DMS53 treated with DMSO at 0.1 percent for 48 hours (cell line): ENCODE measurements at regions not wholly inside any gene's neighbourhood (a gene's known extent, or its start where the extent isn't known, plus 50 kb on each side); places are given as distances from the start of the nearest gene placed in this dataset.
"Not testable (repeated sequence)": the region's sequence is repeated elsewhere in the genome, so short reads cannot be mapped to it uniquely, and the experiment has no call there.

ENCODE experiments used
- DNase-seq: peaks from one replicate; lab custom pipeline; 2025; ENCODE audit not compliant: unreplicated experiment; lab: John Stamatoyannopoulos, UW

DNA sequence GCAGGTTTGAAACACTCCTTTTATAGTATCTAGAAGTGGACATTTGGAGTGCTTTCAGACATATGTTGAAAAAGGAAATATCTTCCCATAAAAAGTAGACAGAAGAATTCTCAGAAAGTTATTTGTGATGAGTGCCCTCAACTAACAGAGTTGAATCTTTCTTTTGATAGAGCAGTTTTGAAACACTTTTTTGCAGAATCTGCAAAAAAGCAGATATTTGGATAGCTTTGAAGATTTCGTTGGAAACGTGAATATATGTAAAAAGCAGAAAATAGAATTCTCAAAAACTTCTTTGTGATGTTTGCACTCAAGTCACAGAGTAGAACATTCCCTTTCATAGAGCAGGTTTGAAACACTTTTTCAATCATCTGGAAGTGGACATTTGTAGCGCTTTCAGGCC is 676.4 kb upstream of the ZNF337 start:
- not testable (repeated sequence) for DNase-seq

DNA sequence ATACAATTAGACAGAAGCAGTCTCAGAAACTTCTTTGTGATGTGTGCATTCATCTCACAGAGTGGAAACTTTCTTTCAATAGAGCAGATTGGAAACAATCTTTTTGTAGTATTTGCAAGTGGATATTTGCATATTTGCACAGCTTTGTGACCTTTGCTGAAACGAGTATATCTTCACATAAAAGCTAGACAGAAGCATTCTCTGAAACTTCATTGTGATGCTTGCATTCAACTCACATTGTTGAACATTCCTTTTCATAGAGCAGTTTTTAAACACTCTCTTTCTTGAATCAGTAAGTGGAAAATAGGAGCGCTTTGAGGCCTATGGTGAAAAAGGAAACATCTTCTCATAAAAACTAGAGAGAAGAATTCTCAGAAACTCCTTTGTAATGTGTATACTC is 657.9 kb upstream of the ZNF337 start:
- no peak for DNase-seq

DNA sequence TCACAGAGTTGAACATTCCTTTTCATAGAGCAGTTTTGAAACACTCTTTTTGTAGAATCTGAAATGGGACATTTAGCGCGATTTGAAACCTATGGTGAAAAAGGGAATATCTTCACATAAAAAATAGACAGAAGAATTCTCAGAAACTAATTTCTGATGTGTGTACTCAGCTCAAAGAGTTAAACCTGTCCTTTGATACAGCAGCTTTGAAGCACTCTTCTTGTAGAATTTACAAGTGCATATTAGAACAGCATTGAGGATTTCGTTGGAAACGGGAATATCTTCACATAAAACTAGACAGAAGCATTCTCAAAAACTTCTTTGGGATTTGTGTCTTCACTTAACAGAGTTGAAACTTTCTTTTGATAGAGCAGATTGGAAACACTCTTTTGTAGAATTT is 650.7 kb upstream of the ZNF337 start:
- no peak for DNase-seq

DNA sequence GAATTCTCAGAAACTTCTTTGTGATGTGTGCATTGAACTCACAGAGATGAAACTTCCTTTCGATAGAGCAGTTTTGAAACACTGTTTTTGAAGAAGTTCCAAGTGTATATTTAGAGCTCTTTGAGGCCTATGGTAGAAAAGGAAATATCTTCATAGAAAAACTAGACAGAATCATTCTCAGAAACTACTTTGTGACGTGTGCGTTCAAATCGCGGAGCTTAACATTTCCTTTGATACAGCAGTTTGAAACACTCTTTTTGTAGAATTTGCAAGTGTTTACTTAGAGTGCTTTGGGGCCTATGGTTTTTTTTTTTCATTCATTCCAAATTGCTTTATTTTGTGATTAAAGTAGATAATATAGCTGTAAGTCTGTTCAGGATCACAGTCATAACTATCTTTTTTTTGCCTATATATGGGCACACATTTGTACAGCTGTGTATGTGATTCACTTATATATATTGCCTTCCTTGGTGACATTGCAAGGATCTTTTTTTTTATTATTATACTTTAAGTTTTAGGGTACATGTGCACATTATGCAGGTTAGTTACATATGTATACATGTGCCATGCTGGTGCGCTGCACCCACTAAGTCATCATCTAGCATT is 643.9 kb upstream of the ZNF337 start:
- DNase-seq = not testable (repeated sequence)

DNA sequence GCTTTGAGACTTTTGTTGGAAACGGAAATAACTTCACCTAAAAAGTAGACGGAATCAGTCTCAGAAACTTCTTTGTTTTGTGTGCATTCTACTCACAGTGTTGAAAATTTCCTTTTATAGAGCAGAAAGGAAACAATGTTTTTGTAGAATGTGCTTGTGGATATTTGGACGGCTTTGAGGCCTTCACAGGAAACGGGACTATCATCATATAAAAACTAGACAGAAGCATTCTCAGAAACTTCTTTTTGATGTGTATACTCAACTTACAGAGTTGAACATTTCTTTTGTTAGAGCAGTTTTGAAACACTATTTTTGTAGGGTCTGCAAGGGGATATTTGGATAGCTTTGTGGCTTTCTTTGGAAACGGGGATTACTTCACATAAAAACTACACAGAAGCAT is 627.5 kb upstream of the ZNF337 start:
- DNase-seq = no peak

DNA sequence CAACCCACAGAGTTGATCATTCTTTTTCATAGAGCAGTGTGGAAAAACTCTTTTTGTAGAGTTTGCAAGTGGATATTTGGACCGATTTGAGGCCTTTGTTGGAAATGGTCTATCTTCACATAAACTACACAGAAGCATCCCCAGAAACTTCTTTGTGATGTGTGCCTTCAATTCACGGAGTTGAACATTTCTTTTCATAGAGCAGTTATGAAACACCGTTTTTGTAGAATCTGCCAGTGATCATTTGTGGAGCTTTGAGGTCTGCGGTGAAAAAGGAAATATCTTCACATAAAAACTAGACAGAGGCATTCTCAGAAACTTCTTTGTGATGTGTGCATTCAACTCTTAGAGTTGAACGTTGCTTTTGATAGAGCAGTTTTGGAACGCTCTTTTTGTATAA is 618.4 kb upstream of the ZNF337 start:
- DNase-seq = no peak

DNA sequence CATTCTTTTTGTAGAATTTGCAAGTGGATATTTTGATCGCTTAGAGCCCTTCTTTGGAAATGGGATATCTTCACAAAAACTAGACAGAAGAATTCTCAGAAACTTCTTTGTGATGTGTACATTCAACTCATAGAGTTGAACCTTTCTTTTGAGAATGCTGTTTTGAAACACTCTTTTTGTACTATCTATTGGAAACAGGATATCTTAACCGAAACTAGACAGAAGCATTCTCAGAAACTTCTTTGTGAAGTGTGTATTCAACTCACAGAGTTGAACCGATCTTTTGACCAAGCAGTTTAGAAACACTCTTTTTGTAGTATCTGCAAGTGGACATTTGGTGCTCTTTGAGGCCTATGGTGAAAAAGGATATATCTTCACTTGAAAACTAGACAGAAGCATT is 613.1 kb upstream of the ZNF337 start:
- DNase-seq = not testable (repeated sequence)

DNA sequence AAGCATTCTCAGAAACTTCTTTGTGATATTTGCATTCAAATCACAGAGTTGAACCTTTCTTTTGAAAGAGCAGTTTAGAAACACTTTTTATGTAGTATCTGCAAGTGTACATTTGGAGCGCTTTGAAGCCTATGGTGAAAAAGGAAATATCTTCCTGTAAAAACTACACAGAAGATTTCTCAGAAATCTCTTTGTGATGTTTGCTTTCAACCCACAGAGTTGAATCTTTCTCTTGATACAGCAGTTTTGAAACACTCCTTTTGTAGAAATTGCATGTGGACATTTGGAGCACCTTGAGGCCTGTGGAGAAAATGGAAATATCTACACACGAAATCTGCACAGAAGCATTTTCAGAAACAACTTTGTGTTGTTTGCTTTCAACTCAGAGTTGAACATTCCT is 612.3 kb upstream of the ZNF337 start:
- no peak for DNase-seq

DNA sequence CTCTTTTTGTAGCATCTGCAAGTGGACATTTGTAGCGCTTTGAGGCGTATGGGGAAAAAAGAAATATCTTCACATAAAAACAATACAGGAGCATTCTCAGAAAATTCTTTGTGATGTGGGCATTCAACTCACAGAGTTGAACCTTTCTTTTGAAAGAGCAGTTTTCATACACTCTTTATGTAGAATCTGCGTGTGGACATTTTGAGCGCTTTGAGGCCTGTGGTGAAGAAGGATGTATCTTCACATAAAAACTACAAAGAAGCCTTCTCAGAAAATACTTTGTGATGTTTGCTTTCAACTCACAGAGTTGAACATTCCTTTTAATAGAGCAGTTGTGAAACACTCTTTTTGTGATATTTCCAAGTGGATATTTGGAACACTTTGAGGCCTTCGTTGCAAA is 598.4 kb upstream of the ZNF337 start:
- DNase-seq = no peak

DNA sequence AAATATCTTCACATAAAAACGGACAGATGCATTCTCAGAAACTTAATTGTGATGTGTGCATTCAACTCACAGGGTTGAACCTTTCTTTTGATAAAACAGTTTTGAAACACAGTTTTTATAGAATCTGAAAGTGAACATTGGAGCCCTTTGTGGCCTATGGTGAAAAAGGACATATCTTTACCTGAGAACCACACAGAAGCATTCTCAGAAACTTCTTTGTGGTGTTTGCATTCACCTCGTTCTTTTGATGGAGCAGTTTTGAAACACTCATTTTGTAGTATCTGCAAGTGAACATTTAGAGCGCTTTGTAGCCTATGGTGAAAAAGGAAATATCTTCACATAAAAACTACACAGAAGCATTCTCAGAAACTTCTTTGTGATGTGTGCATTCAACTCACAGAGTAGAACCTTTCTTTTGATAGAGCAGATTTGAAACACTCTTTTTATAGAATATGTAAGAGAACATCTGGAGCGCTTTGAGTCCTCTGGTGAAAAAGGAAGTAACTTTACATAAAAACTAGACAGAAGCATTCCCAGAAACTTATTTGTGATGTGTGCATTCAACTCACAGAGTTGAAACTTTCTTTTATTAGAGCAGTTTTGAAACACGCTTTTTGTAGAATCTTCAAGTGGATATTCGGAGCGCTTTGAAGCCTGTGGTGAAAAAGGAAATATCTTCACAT is 591.9 kb upstream of the ZNF337 start:
- DNase-seq = not testable (repeated sequence)

DNA sequence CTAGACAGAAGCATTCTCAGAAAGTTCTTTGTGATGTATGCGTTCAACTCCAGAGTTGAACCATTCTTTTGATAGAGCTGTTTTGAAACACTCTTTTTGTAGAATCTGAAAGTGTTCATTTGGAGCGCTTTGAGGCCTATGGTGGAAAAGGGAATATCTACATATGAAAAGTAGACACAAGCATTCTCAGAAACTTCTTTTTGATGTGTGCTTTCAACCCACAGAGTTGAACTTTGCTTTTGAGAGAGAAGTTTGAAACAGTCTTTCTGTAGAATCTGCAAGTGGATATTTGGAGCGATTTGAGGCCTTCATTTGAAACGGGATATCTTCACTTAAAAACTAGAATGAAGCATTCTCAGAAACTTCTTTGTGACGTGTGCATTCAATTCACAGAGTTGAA is 582.6 kb upstream of the ZNF337 start:
- DNase-seq = no peak

DNA sequence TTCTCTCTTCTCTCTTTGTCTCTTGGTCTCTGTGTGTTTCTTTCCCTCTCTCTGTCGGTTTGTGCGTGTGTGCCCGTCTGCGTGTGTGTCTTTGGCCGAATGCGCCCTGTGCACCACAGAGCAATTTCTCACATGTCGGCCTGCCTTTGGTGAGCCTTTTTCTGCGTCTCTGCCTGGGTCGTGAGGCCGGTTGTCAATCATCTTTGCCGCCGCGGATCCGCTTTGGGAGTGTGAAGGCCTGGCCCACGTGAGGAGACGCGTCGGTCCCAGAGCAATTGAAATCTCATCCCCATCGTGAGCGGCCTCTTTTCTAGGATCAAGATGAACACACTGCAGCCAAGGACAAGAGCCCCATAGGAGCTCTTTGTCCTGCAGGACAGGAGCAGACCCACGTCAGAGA is 580.7 kb upstream of the ZNF337 start:
- no peak for DNase-seq

DNA sequence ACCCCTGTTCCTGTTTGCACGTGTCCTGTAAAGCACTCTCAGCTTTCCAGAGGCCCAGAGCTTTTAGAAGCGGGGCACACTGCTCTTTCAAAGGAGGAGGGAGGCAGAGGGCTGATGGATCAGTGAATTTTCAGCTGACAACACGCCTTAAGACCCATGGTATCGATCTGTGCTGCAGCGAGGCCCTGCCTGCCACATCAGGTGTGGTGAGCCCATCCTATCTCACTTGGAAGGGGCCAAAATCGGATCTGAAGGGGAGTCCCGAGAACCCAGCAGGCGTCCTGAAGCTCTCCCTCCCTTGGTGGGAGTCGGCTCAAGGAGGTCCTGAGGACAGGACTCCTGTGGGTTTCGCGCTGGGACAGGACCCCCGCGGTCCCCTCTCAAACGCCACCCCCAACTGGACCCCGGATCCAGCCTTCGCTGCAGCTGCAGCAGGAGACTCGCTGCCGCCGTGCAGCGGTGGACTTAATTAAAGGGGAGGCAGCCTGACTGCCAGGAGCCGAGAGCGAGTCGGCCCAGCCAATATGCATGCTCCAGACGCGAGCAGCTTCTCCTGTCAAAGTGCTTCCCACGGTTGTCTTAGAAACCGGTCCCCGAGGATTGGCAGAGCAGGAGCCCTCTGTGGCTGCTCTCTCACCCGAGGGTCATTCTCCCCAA is 580.0 kb upstream of the ZNF337 start:
- DNase-seq = no peak

DNA sequence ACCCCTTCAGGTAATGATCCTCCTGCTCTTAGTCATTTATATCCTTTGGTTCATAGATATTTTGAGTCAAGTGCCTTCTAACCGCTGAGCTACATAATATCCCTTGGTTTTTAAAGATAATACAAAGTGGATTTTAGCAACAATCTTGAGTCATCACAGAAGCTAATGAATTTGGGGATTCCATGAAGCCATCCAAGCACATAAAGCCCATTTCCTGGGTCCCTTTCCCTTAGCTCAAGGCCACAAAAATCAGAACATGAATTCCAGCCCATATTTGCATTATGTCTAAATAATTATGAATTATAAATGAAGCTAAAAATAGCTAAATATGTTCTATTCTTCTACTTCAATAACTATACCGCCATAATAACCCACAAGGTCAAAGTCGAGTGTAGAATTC is 572.1 kb upstream of the ZNF337 start:
- not testable (repeated sequence) for DNase-seq

DNA sequence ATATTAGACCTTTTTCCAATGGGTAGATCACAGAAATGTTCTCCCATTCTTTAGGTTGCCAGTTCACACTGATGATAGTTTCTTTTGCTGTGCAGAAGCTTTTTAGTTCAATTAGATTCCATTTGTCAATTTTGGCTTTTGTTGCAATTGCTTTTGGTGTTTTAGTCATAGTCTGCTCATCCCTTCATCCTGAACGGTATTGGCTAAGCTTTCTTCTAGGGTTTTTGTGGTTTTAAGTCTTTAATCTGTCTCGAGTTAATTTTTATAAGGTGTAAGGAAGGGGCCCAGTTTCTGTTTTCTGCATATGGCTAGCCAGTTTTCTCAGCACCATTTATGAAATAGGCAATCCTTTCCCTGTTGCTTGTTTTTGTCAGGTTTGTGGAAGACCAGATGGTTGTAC is 564.3 kb upstream of the ZNF337 start:
- DNase-seq = not testable (repeated sequence)

DNA sequence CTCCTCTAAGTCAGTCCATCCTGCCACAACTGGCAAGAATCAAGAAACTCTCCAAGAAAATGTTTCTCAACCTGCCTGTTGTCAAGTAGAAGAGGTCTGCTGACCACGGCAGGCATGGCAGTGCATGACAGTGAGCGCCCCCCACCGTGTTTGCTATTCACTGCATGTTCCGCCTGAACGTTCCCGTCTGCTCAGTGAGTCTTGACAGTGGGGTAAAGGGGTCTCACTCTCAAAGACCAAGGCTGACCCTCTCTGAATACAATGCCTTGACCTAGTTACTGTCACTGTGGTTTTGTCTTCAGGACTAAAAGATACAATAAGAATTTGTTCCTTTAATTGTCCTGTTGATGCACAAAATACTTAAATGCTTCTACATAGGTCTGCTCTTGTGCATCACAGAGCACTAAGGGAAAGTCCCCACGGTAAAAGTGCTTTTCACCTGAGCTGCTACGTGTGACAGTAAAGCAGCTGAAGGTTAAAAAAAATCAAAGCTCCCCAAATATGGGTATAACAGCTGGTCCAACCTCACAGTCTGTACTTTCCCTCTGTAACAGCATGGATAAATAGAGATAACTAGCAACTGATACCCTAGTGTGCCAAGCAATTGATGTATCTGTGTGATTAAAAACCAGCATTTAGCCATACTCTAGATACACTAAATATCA is 555.8 kb upstream of the ZNF337 start:
- not testable (repeated sequence) for DNase-seq

DNA sequence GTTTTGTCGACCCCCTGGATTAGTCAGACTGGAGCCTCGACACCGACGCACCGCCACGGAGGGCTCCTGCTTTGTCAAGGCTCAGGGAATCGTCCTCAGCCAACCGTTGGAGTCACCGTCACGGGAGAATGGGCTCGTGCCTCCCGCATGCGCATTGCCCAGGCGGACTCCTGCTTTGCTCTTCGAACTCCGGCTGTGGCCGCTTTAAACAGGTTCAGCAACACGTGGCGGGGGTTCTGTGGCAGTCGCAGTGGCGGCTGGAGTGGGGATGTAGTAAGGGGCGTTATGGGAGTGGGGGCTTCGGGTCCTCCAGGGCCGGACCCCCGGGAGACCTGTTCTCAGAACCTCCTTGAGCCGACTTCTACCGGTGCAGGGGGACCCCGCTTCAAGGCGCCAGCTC is 554.7 kb upstream of the ZNF337 start:
- DNase-seq = not testable (repeated sequence)

DNA sequence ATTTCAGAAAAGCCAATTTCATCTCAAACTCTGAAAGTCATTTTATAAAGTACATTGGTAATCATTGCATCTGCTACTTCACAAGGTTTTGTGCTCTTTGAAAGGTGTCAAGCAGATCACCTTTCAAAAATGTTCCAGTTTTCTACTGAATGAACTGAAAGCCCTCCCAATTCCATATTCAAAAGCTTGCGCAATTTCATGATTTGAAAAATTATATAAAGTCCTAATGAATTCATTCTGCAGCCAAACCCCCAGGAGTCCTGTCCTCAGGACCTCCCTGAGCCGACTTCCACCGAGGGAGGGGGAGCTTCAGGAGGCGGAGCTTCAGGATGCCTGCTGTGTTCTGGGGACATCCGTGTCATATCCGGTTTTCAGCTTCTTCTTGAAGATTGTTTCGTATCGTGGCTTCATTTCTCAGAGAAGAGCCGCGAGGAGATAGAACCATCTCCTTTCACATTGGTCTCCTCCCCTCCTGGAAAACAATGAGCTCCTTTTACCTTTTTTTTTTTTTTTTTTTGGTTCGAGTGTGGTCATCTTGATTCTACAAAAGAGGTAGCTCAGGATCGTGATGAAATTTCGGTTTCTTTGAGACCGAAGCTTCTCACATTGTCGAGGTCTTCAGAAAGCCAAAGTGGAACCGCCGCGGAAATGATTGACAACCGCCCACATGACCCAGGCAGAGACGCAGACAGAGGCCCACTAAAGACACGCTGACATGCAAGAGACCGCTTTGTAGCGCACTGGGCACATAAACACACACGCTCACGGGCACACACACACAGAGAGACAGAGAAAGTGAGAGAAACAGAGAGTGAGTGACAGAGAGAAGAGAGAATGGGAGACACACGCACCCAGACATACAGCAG is 553.8 kb upstream of the ZNF337 start:
- not testable (repeated sequence) for DNase-seq

DNA sequence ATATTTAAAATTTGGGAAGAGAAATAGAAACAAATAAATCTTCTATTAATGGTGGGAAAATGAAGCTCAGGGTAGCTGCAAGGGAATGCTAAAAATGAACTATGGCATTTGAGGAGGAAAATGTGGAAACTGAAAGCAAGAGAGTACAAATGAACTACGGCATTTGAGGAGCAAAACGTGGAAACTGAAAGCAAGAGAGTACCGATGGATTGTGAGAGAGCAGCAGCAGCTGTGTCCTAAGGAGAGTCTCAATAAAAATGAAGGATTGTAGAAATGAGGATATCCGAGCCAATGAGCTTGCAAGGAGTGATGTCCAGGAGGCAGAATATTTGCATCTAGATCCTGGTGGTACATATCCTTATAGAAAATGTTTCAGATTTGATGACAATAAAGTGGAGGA is 547.1 kb upstream of the ZNF337 start:
- DNase-seq = no peak

DNA sequence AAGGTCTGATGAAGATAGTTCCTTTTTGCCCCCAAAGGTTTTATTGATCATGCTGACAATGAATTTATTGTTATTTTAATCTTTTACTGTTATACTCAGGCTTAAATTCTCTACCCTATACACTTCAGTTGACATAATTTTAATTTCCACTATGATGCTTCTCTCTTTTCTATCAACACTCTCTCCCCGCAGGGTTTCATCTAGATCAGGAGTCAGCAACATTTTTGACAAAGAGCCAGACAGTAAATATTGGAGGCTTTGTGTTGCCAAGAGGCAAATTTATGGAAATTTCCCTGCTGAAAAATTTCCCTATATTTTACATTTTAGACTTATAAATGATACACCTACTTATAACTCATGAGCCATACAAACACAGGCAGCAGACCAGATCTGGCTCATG is 524.0 kb upstream of the ZNF337 start:
- DNase-seq = not testable (repeated sequence)

DNA sequence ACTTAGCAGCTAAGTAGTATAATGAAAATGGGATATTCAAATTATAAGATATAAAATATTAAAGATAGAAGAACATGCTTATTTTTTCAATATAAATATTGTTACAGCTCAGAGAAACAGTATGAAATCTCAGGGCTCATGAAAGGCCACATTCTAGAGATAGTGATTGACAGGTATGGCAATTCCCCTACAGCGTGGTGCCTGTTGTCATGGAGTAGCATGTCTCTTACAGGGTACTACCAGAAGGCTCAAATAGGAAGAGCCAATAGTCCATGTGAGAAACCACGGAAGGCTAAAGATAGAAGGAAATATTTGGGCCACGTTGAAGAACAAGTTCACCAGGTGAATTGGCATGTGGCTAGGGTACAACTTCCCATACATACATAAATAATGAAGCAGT is 522.9 kb upstream of the ZNF337 start:
- not testable (repeated sequence) for DNase-seq
